ENCODE measurements at regions not wholly inside any gene's neighbourhood (a gene's known extent, or its start where the extent isn't known, plus 50 kb on each side); places are given as distances from the start of the nearest gene placed in this dataset.

DNA sequence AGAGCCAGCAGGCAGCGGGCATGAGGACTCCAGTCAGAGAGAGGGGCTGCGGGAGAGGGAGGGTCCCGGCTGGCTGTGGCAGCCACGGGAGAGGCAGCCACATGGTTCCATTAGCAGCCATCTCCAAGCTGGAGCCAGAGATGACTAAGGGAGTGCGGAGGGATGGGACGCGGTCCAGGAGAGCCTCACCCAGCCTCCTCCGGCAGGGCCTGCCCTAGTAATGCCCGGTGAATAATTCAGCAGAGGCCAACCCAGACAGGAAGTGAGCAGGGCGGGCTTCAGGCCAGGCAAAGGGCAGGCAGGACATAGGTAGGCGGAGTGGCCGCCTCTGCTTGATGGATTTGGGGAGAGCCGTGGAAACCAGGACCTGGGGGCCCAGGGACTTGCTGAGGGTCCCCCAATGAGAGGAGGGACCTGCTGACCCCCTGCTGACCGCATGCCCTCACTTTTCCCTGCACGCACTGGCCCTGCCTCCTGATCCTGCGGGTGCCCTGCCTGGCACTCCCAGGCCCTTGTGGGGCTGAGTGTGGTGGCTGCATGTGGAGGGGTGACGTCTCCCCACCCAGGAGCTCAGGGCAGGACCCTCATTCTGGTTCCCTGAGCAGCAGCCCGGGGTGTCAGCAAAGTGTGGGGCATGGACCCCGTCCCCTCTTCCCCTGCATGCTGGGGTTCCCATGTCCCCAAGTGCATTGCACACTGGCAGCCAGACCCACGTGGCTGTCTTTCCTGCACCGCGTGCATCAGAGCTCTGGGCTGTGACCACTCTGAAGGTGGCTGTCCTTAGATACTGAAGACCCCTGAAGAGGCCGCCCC is 51.8 kb upstream of the SLCO4A1 start:
- POLR2A ChIA-PET = no interaction called here
- TF ChIP-seq, protein P1, sequence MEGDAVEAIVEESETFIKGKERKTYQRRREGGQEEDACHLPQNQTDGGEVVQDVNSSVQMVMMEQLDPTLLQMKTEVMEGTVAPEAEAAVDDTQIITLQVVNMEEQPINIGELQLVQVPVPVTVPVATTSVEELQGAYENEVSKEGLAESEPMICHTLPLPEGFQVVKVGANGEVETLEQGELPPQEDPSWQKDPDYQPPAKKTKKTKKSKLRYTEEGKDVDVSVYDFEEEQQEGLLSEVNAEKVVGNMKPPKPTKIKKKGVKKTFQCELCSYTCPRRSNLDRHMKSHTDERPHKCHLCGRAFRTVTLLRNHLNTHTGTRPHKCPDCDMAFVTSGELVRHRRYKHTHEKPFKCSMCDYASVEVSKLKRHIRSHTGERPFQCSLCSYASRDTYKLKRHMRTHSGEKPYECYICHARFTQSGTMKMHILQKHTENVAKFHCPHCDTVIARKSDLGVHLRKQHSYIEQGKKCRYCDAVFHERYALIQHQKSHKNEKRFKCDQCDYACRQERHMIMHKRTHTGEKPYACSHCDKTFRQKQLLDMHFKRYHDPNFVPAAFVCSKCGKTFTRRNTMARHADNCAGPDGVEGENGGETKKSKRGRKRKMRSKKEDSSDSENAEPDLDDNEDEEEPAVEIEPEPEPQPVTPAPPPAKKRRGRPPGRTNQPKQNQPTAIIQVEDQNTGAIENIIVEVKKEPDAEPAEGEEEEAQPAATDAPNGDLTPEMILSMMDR (IDR thresholded peaks at IDR 0.05; ENCODE audit: insufficient read depth, low read length, missing control alignments) = no peak
- H3K4me3 ChIP-seq (ENCODE audit: low read depth, low read length) = no peak overlapping the region
- DNase-seq (ENCODE audit: low read depth, low spot score) = no peak
- CTCF ChIA-PET = interaction anchor here (2.0 kb wide), 1 partner anchor 27 kb away, joined by 4 read pairs; no protein-coding TSS in a partner anchor

DNA sequence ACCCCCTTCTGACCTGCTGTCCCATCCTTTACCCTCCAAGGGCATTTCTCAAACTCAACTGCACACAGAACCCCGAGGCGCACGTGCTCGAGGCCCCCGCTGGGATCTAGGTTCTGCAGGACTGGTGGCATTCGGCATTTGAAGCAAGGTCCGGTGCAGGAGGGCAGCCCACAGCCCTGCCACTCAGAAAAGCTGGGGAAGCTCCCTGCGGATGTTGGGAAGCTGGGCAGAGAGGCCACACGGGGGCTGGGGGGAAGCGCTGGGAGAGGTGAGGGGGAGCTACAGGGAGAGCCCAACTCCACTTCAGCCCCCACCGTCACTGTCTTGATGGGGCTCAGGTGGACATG is 51.2 kb upstream of the SLCO4A1 start:
- ChIA-PET POLR2A (no interaction called here), CTCF (no interaction called here)
- no peak for DNase-seq (ENCODE audit: low read depth, low spot score)
- TF ChIP-seq, protein P1 (IDR thresholded peaks at IDR 0.05; ENCODE audit: insufficient read depth, low read length, missing control alignments) = no peak
- no peak overlapping the region for H3K4me3 ChIP-seq (ENCODE audit: low read depth, low read length)

DNA sequence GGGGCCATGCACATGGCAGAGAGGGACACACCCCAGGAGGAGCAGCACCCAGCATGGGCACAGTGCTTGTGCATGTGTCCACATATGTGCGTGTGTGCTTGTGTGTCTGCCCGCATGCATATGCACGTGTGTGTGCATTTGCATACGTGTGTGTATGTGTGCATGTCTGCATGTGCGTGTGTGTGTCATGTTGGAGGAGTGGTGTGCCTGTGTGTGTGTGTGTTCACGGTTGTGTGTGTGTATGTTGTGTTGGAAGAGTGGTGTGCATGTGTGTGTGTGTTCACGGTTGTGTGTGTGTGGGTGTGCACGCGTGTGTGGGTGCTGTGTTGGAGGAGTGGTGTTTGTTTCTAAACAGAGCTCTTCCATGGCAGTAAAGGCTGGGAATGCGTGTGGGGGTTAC is 50.7 kb upstream of the SLCO4A1 start:
- no peak overlapping the region for H3K4me3 ChIP-seq (ENCODE audit: low read depth, low read length)
- DNase-seq (ENCODE audit: low read depth, low spot score) = no peak
- ChIA-PET CTCF (no interaction called here), POLR2A (no interaction called here)
- TF ChIP-seq, protein P1 (IDR thresholded peaks at IDR 0.05; ENCODE audit: insufficient read depth, low read length, missing control alignments) = no peak

Measured in AG04449 (cell line).